RWPE1 (cell line): ENCODE measurements at regions not wholly inside any gene's neighbourhood (a gene's known extent, or its start where the extent isn't known, plus 50 kb on each side); places are given as distances from the start of the nearest gene placed in this dataset.

Experiments used
- CTCF ChIA-PET: fragments of 350-600 bp; sonication (Branson Sonifier 250); formaldehyde crosslinking; extraction: SDS; loops from one replicate; lab custom pipeline; 2021; lab: Yijun Ruan, JAX
- POLR2A ChIA-PET: fragments of 400-600 bp; formaldehyde crosslinking; extraction: SDS; loops from one replicate; lab custom pipeline; 2020; ENCODE audit warnings: antibody characterized with exemption; ENCODE audit not compliant: low non-redundant PET; lab: Yijun Ruan, JAX
- DNase-seq: peaks from one replicate; pipeline ENCODE4 v3.0.0; 2012; ENCODE audit warnings: low spot score
- H3K27ac ChIP-seq: fragments of 450-650 bp; 2 replicates; pipeline ENCODE4 v1.5.1; 2017
- TF ChIP-seq, protein P1 (sequence below): fragments of 450-650 bp; conservative IDR thresholded peaks from 2 replicates; pipeline ENCODE4 v1.5.1; 2017; ENCODE audit warnings: low read depth, mild to moderate bottlenecking

DNA sequence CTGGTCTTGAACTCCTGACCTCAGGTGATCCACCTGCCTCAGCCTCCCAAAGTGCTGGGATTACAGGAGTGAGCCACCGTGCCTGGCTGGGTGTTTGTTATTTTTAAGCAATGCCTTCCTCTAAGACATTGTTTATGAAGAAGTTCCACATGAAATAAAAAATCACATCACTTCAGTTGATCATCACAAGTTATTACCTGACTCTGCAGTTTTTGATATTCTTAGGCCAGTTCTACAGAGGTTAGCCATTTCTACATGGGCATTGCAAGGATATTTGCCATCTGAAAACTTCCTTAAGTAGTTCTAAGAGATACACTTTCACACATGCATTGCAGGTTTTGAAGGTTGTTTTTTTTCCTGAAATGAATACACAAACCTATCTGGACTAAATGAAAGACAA is 82.1 kb downstream of the PYDC2 start:
- TF ChIP-seq, protein P1, sequence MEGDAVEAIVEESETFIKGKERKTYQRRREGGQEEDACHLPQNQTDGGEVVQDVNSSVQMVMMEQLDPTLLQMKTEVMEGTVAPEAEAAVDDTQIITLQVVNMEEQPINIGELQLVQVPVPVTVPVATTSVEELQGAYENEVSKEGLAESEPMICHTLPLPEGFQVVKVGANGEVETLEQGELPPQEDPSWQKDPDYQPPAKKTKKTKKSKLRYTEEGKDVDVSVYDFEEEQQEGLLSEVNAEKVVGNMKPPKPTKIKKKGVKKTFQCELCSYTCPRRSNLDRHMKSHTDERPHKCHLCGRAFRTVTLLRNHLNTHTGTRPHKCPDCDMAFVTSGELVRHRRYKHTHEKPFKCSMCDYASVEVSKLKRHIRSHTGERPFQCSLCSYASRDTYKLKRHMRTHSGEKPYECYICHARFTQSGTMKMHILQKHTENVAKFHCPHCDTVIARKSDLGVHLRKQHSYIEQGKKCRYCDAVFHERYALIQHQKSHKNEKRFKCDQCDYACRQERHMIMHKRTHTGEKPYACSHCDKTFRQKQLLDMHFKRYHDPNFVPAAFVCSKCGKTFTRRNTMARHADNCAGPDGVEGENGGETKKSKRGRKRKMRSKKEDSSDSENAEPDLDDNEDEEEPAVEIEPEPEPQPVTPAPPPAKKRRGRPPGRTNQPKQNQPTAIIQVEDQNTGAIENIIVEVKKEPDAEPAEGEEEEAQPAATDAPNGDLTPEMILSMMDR = no peak
- ChIA-PET POLR2A (no interaction called here), CTCF (interaction anchor here (0.7 kb wide), 1 partner anchor 582 kb away, joined by 4 read pairs; no protein-coding TSS in a partner anchor)
- no peak overlapping the region for H3K27ac ChIP-seq
- no peak for DNase-seq

DNA sequence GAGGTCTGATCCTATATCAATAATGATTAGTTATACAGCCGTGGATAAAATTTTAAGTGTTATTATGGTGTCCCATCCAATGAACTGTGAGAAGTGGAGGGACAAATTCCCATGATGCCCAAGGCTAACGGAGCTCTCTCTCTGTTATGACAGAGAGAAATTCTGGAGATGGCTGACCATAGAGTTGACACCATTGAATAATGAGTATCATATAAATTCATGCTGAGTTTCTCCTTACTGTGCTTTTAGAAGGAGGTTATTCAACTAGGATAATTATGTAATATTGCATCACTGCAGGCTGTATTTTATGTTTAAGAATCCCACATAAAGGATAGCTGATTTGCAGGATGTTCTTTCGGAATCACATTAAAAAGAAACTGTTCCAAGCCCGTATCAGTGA is 82.9 kb downstream of the PYDC2 start:
- H3K27ac ChIP-seq = no peak overlapping the region
- TF ChIP-seq, protein P1 = no peak
- DNase-seq = no peak
- CTCF ChIA-PET = interaction anchor here (0.6 kb wide), 1 partner anchor 1688 kb away, joined by 3 read pairs; no protein-coding TSS in a partner anchor
- POLR2A ChIA-PET = no interaction called here

DNA sequence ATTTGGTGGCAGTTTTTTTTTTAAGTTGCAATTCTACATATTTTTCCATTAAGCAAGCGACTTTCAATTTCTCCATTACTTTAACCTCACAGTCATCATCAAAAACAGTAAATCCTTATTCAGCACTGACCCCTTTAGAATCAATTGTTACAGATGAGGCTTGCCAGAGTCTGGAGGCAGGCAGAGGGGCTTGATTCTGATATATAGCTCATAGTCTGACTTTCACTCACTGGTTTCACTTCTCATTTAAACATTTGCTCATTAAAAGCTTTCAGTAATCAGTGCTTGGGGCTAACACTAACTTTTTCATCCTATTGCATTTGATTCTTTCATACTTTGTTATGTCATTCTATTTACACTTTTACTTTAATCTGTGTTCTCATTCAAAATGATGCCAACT is 88.4 kb downstream of the PYDC2 start:
- ChIA-PET CTCF (no interaction called here), POLR2A (no interaction called here)
- TF ChIP-seq, protein P1 = no peak
- no peak overlapping the region for H3K27ac ChIP-seq
- DNase-seq = no peak

DNA sequence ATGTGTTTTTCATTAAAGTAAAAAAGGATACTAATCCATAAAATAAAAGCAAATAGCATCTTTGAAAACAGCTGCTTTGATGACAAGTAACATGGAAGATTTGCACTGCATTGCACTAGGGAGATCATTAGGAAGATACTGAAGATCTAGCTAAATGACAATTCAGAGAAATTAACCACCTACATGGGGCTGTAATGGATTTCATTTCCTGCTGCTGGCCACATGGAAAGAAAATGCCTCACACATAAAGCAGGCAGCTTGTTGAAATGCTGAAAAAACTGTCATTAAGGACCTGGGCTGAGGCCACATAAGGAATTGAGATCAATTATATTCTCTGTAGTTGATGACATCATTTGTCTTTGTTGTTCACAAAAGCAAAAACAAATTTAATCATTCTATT is 94.1 kb downstream of the PYDC2 start:
- TF ChIP-seq, protein P1 = no peak
- DNase-seq = no peak
- ChIA-PET CTCF (no interaction called here), POLR2A (no interaction called here)
- no peak overlapping the region for H3K27ac ChIP-seq

DNA sequence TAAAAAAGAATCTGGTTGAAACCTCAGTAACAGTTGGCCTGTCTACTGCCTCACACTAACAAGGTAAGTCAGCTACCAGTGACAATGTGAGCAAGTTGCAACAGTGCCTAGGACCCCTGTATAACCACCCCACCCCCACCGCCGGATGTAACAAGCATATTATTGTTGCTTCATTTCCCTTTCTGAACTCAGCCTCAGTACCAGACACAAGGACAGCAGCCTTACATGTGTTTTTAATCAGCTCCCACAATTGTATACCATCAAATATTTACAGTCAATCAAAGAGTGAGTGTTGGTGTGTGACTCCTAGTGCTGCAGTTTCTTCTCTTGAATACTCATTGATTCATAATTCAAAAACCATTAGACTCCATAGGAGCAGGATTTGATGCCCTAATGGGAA is 96.4 kb downstream of the PYDC2 start:
- TF ChIP-seq, protein P1 = no peak
- no peak for DNase-seq
- CTCF ChIA-PET = no interaction called here
- POLR2A ChIA-PET = no interaction called here
- H3K27ac ChIP-seq = no peak overlapping the region

DNA sequence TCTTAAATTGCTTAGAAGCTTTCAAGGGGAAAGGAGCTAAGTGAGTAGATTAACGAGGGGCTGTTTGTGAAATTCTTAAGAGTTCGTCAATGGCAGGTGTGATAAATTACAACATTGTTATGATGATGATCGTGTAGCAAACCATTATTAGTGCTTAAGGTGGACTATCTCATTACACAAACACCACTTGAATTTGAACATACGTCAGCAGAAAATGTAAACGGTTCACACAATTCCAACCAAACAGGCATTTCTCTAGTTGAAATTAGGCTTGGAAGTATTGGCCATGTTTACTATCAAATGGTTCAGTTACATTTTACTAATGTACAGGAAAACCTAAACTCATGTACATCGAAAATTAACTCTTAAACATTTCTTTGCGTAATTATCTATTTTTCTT is 102.8 kb downstream of the PYDC2 start:
- TF ChIP-seq, protein P1 = no peak
- ChIA-PET CTCF (interaction anchor here (0.8 kb wide), 1 partner anchor 11 kb away, joined by 3 read pairs; no protein-coding TSS in a partner anchor), POLR2A (no interaction called here)
- DNase-seq = no peak
- no peak overlapping the region for H3K27ac ChIP-seq

DNA sequence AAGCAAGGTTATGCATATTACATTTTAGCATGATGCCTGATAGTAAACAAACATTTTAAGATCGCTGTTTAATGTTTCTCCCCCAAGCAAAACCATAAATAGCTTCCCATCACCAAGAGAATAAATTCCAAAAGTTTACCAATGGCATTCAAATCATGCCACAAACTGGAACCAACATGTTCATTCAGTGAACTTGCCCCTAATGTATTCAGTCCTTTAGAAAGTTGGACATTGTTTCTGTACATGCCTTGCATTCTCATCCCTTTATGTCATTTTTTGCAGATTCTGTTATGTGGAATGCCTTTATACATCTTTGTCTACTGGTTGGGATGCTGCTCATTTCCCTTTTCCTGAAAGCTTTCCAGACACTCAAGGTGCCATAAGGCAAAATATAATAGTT is 105.5 kb downstream of the PYDC2 start:
- TF ChIP-seq, protein P1 = no peak
- ChIA-PET POLR2A (no interaction called here), CTCF (no interaction called here)
- DNase-seq = peak; percentile 32
- no peak overlapping the region for H3K27ac ChIP-seq
